Coronary artery (tissue), 2 donors: ENCODE measurements at regions not wholly inside any gene's neighbourhood (a gene's known extent, or its start where the extent isn't known, plus 50 kb on each side); places are given as distances from the start of the nearest gene placed in this dataset.

Experiments
- DNase-seq: peaks from one replicate; pipeline ENCODE4 v3.0.0-alpha.2; 2017; ENCODE audit warnings: low spot score
- H3K27ac ChIP-seq, 2 donors: fragments of 200-600 bp; sonication (generic); one replicate each; pipeline ENCODE4 v1.5.1; 2016 to 2019
- H3K4me3 ChIP-seq: fragments of 200-600 bp; sonication (generic); 2 replicates; pipeline ENCODE4 v1.5.1; 2016; ENCODE audit warnings: mild to moderate bottlenecking, moderate library complexity
- CTCF ChIP-seq: fragments of 200-600 bp; sonication (generic); IDR thresholded peaks from one replicate; pipeline ENCODE4 v1.5.1; 2019; ENCODE audit warnings: antibody characterized with exemption

GRCh38 chrX:5388087-5388486 lies 840.6 kb downstream of the NLGN4X start:
- DNase-seq, result no peak
- Histone ChIP-seq H3K27ac (no peak overlapping the region), H3K4me3 (no peak overlapping the region)
- TF ChIP-seq CTCF, result no peak

- TF ChIP-seq CTCF, result no peak
- no peak overlapping the region for H3K4me3 ChIP-seq
- no peak overlapping the region for H3K27ac ChIP-seq
- DNase-seq, result no peak
These were observed 848.2 kb downstream of the NLGN4X start for GRCh38 chrX:5380426-5380825.

- DNase-seq, result no peak
- no peak for TF ChIP-seq CTCF
- Histone ChIP-seq H3K4me3 (no peak overlapping the region), H3K27ac (no peak overlapping the region)
These were observed 886.8 kb downstream of the NLGN4X start for GRCh38 chrX:5341902-5342301.

- no peak for TF ChIP-seq CTCF
- no peak for DNase-seq
These were observed 891.5 kb downstream of the NLGN4X start for GRCh38 chrX:5337160-5337559.

GRCh38 chrX:5324546-5324945 lies 904.1 kb downstream of the NLGN4X start:
- Histone ChIP-seq H3K4me3 (no peak overlapping the region), H3K27ac (no peak overlapping the region)
- no peak for DNase-seq
- TF ChIP-seq CTCF, result no peak

More at GRCh38 chrX:5337160-5337559, 891.5 kb downstream of the NLGN4X start:
- no peak overlapping the region for H3K4me3 ChIP-seq
- H3K27ac ChIP-seq, result no peak overlapping the region

GRCh38 chrX:5314148-5314547 lies 914.5 kb downstream of the NLGN4X start:
- H3K4me3 ChIP-seq, result no peak overlapping the region
- DNase-seq, result no peak
- TF ChIP-seq CTCF, result no peak
- no peak overlapping the region for H3K27ac ChIP-seq

GRCh38 chrX:5307416-5307815 lies 921.3 kb downstream of the NLGN4X start:
- H3K4me3 ChIP-seq, result no peak overlapping the region
- DNase-seq, result no peak
- no peak for TF ChIP-seq CTCF
- H3K27ac ChIP-seq, result no peak overlapping the region
